Esophagus muscularis mucosa (tissue), 3 donors: ENCODE measurements at regions not wholly inside any gene's neighbourhood (a gene's known extent, or its start where the extent isn't known, plus 50 kb on each side); places are given as distances from the start of the nearest gene placed in this dataset.

Experiments used
- CTCF ChIP-seq, 3 experiments: fragments of 200-600 bp in 2 of 3; fragments of 450-650 bp in 1 of 3; sonication (generic) in 2 of 3; IDR thresholded peaks; one replicate each; pipeline ENCODE4 v1.5.1; 2017 to 2019; ENCODE audit warnings: antibody characterized with exemption in 3 of 3, mild to moderate bottlenecking in 2 of 3, moderate library complexity in 1 of 3
- POLR2A ChIP-seq: fragments of 450-650 bp; IDR thresholded peaks from one replicate; pipeline ENCODE4 v1.6.1; 2017; ENCODE audit warnings: antibody characterized with exemption, moderate library complexity, mild to moderate bottlenecking, low read depth

GRCh38 chr17:6943406-6943805 is 52.4 kb upstream of the ALOX12 start:
- no peak for TF ChIP-seq CTCF (IDR thresholded peaks at IDR 0.05)
- no peak for TF ChIP-seq POLR2A
